IMR-90 (cell line): ENCODE measurements at regions not wholly inside any gene's neighbourhood (a gene's known extent, or its start where the extent isn't known, plus 50 kb on each side); places are given as distances from the start of the nearest gene placed in this dataset.

Experiments used
- BHLHE40 ChIP-seq: fragments of 150-350 bp; IDR thresholded peaks from 2 replicates; pipeline ENCODE4 v1.6.1; 2016; ENCODE audit warnings: mild to moderate bottlenecking, low read depth, low read length
- POLR2A ChIP-seq: IDR thresholded peaks from 2 replicates; pipeline ENCODE4 v1.6.1; 2012; ENCODE audit warnings: mild to moderate bottlenecking, low read depth, low read length
- RAD21 ChIP-seq: IDR thresholded peaks from 2 replicates; pipeline ENCODE4 v1.6.1; 2012; ENCODE audit warnings: low read length, improper control_type of control experiment
- RCOR1 ChIP-seq: IDR thresholded peaks from 2 replicates; pipeline ENCODE4 v1.6.1; 2012; ENCODE audit warnings: mild to moderate bottlenecking, low read length, improper control_type of control experiment; ENCODE audit not compliant: insufficient replicate concordance
- RFX5 ChIP-seq: IDR thresholded peaks from 2 replicates; pipeline ENCODE4 v1.8.0; 2012; ENCODE audit warnings: low read depth, mild to moderate bottlenecking, low read length, moderate library complexity
- SMC3 ChIP-seq: fragments of 150-350 bp; IDR thresholded peaks from 2 replicates; pipeline ENCODE4 v1.6.1; 2016; ENCODE audit warnings: low read depth, mild to moderate bottlenecking, antibody characterized with exemption, low read length, moderate library complexity
- USF2 ChIP-seq: fragments of 150-350 bp; IDR thresholded peaks from 2 replicates; pipeline ENCODE4 v1.6.1; 2017; ENCODE audit warnings: mild to moderate bottlenecking, antibody characterized with exemption, low read length, low read depth
- TF ChIP-seq, protein P1 (sequence below): conservative IDR thresholded peaks from 2 replicates; pipeline ENCODE4 v1.5.1; 2012; ENCODE audit warnings: mild to moderate bottlenecking, low read depth, low read length, improper control_type of control experiment

DNA sequence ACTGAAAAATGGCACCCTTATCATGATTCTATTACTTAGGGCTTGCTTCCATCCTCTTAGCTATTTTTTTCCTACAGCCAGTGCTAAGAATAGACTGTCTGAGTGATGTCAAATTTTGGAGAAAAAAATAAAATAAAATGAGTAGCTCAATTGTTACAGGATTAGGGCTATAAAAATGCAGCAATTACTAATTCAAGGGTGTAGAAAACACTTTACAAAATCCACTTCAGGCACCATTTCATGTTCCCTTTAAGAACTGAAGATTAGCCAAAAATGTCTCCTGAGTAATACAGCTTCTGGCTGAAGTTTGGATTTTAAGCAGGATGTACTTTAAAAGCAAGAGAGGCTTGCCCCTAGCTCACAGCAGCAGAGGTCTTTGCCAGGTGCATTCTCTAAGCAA, 240.5 kb upstream of the IRX1 start:
- no peak for TF ChIP-seq POLR2A
- TF ChIP-seq, protein P1, sequence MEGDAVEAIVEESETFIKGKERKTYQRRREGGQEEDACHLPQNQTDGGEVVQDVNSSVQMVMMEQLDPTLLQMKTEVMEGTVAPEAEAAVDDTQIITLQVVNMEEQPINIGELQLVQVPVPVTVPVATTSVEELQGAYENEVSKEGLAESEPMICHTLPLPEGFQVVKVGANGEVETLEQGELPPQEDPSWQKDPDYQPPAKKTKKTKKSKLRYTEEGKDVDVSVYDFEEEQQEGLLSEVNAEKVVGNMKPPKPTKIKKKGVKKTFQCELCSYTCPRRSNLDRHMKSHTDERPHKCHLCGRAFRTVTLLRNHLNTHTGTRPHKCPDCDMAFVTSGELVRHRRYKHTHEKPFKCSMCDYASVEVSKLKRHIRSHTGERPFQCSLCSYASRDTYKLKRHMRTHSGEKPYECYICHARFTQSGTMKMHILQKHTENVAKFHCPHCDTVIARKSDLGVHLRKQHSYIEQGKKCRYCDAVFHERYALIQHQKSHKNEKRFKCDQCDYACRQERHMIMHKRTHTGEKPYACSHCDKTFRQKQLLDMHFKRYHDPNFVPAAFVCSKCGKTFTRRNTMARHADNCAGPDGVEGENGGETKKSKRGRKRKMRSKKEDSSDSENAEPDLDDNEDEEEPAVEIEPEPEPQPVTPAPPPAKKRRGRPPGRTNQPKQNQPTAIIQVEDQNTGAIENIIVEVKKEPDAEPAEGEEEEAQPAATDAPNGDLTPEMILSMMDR = no peak
- no peak for TF ChIP-seq RCOR1
- no peak for TF ChIP-seq BHLHE40
- TF ChIP-seq RAD21 = no peak
- no peak for TF ChIP-seq RFX5
- no peak for TF ChIP-seq USF2
- TF ChIP-seq SMC3 = no peak
